Right kidney (tissue), 1 donor: ENCODE measurements at regions not wholly inside any gene's neighbourhood (a gene's known extent, or its start where the extent isn't known, plus 50 kb on each side); places are given as distances from the start of the nearest gene placed in this dataset.
"Not testable (repeated sequence)": the region's sequence is repeated elsewhere in the genome, so short reads cannot be mapped to it uniquely, and the experiment has no call there.

Source experiments
- DNase-seq: peaks from one replicate; pipeline ENCODE4 v3.0.0-alpha.2; 2016

DNA sequence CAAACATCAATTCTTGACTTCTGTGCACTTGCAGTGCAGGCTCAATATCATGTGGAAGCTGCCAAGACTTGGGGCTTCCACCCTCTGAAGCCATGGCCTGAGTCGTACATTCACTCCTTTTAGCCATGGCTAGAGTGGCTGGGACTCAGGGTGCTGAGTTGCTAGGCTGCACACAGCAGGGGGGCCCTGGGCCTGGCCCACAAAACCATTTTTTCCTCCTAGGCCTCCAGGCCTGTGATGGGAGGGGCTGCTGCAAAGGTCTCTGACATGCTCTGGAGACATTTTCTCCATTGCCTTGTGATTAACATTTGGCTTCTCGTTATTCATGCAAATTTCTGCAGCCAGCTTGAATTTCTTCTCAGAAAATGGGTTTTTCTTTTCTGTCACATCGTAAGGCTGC lies 1226.8 kb downstream of the AACS start:
- DNase-seq = not testable (repeated sequence)

DNA sequence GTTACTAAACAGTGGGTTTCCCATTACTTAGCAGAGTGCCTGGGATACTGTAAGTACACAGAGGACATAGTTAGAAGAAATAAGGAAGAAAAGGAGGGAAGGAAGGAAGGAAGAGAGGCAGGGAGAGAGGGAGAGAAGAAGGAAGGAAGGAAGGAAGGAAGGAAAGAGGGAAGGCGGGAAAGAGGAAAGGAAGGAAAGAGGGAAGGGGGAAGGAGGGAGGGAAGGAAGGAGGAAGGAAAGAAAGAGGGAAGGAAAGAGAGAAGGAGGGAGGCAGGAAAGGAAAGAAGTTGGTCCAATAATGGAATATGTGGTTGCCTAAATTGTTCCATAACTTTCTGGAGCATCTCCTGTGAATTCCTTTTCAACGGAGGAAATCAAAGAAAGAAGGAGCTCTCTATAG lies 1230.4 kb downstream of the AACS start:
- no peak for DNase-seq

DNA sequence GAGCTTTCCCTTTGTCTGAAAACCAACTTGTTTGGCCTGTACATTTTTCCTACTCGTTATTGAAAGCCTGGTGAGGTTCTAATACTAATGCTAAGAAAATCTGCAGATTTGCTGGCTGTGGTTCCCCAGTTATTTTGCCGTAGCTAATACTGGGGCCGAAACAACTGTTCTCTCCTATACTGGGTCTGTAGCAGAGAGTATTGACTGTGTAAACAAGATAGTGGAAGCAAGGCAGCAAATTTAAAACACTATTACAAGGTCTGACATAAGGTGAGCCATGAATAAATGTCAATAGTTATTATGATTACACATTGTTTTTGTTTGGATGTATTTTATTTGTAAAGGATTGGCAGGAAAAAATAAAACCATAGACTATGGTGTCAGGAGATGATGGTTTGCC lies 1244.0 kb downstream of the AACS start:
- DNase-seq = no peak

DNA sequence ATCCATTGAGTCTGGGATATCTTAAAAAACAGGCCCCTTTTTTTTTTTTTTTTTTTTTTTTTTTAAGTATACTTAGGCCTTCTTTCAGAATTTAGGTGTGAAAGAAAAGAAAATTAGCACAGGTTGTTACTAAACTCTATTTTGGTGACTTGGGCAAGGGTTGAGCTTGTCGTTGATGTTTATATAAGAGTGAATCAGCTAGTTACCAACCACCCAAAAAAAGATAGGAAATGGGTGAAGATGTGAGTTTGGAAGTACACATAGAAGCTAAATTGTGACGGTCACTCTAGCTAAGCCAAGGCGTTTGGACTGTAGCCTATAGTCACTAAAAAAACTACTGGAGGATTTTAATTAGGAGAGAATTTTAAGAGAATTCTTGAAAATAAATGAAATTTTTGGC lies 1247.2 kb downstream of the AACS start:
- DNase-seq = no peak

DNA sequence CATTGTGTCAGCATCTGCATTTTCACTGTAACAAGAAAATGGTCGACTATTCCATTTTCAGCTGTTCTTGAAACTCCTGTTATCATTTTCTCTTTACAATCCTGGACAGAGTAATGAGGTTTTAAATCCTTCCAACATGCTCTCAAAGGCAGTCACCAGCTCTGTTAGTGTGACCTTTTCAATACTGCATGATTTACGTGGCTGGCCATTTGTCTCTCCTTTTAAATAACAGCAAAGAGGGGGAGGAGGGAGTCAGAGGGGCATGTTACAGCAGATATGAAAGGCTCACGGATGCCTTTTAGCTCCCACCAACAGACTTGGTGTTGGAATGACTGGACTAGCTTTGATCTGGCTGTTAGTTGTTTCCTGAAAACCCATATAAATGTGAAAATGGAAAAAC lies 1251.2 kb downstream of the AACS start:
- no peak for DNase-seq

DNA sequence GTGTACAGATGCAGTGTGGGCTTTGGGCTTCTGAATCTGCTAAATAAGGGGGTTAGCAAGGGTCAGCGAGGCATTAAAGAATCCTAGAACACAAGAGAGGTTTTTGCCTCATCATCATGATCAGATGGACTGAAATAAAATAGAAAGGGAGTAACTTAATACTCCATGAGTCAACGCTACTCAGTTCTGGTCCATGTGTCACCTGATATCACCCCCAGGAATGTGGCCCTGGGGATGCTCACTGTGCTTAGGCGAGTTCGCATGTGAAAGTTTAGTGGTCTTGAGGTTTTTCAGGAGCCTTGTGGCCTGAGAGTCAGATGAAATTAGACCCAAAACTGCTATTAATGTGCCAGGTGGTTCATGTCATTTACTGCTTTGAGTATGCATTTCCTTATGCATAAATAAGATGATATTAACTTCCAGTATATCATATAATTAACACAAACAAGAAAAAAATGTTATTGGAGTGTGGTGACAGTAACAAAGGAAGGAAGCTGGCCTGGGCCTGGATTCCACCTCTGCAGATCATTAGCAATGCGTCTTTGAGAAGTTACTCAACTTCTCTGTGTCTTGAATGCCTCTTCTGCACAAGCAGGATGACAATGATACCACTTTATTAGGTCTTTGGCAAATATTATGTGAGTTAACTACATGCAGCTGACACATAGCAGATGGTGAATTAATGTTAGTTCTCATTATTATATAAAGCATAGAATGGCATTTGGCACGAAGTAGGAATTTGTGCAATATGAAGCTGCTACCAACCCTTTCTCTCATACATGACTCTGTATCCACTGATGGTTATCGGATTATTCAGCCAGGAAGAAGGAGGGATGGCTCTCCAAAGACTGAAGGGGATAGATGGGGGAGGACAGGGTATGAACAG lies 1272.6 kb downstream of the AACS start:
- peak; percentile 3 for DNase-seq

DNA sequence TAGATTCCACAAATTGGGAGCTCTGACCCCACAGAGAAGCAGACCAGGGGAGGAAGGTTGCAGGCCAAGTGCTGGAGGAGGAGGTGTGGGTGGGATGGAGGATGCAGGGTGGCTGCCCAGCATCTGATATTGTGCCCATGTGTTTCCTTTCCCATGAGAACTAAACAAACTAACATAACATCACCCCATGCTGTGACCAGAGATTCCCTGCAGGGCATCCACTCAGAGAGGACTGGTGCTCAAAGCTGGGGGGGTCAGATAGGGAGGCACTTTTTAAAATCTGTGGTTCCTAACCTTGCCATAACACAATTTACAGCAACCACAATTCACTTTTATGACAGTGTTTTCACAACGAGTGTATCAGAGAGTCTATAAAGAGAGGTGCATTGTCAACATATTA lies 1277.6 kb downstream of the AACS start:
- DNase-seq = no peak

DNA sequence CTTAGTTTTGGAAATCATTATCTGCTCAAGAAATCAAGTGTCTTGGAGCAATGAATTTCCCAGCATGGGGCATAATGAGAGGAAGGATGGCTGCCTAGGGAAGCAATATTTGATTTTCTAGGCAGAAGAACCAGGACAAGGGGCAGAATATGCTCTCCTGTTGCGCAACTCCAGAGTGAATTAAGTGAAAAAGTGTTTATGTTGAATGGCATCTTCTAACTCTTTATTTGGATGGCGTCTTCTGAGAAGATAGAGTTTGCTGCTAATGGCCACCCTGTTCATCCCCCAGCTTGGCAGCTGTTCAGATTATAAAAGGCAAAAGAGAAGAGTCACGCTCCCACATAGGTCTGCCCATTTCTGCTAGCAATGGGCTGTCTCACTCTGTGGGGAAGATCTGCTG lies 1278.1 kb downstream of the AACS start:
- DNase-seq = no peak

DNA sequence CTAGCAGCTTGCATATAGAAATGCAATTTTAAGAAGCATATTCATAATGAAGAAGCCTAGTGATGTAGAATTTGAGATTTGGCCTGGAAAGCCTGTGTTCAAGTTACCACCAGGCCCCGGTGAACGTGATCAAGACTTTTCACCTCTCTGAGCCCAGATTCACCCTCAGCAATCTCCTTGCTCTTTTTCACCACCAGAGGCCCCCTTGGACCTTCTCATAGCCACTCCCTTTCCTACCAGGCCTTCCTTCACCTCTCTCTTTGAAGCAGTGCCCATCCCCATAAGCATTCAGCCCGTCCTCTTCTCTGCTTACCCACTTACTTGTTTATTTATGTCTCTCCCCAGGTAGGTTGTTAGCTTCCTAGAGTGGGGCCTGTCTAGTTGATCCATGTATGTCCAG lies 1280.9 kb downstream of the AACS start:
- DNase-seq = no peak

DNA sequence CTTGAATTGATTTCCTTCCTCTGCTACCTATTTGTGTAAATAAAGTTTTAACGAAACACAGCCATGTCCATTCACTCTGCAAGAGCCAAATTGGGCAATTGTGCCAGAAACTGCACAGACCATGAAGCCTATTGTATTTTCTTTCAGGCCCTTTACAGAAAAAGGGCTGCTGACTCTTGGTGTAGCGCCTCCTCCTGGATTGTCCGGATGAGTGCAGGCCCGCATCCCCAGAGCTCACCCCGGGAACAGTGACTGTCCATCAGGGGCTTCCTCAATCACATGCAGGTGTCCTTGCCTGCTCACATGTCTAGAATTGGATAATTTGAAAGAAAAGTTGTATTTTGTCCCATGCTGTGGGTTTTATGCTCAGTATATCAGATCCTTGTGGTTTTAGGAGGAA lies 1282.2 kb downstream of the AACS start:
- DNase-seq = no peak

DNA sequence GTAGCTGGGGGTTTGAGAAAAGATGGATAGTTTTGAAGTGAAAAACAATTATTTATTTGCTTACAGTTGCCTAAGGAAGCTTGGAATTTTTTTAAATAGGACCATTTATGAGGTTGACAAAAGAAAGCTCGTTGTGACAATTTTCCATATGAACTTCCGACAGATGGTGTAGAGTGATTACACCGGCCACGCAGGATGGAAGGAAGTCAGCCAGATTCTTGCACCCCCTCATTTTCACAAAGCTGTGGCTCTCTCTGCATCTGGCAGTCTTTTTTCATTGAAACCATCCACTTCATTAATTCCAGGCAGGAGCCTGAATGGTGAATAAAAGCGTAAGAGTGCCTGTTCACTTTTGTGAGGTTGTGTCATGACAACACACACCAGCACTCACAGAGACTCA lies 1284.1 kb downstream of the AACS start:
- DNase-seq = no peak

DNA sequence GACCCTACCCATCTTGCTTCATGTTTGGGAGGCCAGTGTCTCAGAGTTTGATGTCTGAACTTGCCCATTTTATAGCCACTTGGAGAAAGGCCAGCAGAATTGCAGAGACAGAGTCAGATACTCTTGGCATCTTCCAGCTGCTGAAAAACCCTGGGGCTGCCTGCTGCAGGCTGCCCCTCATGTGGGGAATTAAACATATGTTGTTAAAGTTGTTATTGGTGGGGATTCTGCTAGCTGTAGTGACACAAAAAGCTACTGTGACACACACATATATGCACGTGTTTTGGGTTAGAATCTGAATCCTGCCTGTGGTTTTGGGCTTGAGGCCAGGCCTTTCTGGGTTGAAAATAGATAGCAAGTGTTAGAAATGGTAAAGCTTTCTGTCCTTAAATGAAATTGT lies 1288.4 kb downstream of the AACS start:
- DNase-seq = no peak

DNA sequence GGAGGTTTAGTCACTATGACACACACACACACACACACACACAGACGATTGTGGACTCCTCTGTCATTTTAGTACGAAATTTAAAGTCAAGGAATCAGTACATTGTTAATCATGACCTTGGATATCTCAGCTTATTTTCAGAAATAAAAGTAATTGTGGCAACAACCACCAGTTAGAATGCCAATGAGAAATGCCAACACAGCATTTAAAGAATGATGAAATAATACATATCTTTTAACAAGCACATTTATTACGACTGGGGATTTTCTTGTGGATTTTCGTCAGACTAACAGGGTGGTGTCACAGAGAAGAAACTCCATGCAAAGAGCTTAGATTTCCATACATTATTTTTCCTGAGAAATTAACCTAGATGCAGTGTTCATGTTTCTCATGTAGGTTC lies 1289.4 kb downstream of the AACS start:
- DNase-seq = no peak

DNA sequence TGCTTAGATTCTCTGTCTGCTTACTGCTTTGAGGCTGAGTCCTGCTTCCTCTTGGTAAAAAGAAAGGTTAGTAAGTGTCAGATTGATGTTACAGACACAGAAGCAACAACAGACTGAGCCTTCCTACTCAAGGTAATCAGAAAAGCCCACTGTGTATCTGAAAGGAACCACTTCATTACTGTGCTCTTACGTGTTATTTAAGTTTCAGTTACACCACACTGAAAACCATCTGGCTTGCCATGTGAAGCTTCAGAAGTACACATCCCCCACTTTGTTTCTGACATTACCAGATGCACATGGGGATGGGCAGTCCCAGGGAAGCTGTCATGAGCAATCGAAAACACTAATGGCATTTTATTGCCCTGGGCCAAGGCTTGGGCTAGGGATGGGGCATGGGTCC lies 1290.1 kb downstream of the AACS start:
- DNase-seq = no peak

DNA sequence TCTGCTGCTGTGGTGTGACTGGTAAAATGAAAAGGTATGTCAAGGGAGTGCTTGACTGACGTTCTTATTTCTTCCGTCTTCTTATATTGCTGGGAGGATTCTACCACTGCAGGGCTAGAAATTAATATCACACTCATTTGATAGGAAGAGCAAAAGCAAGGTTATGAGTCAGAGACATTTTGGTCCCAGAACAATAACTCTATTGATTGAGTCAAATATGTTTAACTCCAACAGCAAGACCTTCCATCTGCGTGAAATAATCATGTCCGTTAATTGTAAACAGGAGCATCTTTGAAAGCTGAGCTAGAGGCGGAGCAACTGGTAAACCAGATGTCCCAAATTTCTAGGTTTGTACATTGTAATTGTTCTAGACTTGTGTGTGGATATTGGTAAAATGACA lies 1293.6 kb downstream of the AACS start:
- no peak for DNase-seq

DNA sequence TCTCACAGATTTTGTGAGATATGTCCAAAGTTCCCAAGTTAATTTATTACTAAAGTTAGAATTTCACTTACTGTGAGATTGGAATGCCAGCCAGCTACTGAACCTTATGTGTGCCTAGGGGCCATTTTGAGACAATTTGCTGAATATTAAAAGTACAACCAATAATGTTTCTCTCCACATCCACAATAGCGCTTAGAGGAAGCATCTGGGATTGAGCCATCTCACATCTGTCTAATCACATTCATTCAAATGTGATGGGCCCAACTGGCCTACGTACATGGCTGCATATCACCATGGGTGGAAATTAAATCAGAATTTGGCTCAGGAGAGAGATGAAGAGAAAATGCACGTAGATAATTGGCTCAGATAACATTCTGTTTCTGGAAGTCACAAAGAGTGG lies 1294.0 kb downstream of the AACS start:
- no peak for DNase-seq

DNA sequence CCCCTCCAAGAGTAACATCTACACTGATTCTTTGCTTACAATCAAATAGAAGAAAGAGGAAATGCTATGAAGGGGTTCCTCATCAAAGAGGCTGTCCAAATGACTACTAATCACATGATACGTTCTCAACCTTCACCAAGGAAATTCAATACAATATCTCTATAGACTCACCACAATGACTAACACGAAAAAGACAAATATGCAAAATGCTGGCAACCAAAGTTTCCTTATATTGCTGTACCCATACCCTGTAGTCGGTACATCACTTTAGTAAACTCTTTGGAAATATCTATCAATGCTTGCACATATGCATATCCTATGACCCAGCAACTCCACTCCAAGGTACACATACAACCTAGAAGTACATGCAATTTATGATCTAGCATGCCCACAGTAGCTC lies 1296.6 kb downstream of the AACS start:
- DNase-seq = no peak

DNA sequence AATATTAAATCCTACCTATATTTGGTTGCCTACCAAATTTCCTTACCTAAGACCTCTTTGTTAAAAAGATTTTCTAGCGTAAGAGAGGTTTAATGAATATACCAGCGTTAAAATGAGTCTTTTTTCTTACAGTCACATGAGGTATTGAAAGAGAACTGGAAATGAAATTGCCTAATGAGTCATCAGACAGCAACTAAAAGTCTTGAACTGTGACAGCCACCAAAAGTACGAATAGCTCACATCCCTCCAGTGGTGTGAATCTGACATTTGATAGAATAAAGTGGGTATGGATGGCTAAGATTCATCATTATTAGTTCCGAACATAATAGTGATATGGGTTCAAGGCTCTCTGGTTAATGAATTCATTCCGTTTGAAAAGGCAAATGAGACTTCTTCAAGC lies 1297.3 kb downstream of the AACS start:
- no peak for DNase-seq

DNA sequence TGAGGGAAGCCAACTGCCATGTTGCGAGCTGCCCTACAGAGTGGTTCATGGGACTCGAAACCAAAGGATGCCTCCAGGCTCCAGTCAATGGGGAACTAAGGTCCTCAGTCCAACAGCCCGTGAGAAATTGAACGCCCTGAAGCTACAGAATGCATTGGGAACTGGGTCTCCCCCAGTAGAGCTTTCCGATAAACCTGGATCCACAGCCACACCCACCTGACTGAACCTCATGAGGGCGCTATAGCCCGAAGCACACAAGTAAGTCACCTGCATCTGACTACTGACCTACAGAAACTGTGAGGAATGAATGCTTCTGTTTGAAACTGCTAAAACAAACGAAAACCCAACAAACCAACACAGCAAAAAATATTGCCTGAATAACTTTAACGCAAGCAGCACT lies 1297.7 kb downstream of the AACS start:
- no peak for DNase-seq

DNA sequence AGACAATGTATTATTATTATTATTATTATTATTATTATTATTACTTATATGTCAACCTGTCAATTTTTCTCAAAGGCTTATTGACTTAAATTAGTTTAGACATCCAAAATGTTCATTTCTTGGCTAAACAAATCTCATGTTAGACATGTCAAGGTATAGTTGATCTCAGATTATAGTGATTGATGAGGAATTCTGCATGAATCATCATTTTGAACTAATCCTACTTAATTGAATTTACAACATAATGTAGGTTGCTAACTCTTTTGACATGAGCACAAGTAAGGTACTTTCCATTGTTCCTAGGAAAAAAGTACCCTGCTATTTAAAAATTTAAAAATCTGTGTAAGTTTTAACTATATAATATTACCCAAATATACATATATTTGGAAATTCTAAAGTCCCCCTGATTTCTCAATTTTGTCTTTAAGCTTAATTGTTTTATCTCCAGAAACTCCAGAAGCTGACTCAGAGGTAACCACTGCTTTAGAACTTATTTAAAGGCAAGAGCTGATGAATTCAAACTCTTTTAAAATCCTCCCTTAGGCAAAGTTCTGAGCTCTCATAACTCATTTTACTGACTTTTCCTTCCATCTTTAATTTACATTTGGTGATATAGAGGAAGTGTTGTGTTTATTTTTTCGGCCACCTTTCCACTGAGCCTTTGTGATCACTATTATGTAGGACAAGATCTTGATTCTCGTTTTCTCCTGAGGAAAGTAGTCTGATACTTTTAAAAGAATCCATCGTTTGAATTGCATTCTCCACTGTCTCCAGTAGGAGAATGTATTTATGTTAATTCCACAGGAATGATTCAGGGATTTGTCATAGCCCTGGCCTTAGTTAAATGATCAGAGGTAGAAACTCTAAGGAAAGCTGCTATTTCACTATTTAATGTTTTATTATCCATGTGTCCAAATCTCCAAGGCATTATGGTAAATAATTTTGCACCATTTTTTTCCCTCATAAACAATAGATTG lies 1304.5 kb downstream of the AACS start:
- DNase-seq = no peak

DNA sequence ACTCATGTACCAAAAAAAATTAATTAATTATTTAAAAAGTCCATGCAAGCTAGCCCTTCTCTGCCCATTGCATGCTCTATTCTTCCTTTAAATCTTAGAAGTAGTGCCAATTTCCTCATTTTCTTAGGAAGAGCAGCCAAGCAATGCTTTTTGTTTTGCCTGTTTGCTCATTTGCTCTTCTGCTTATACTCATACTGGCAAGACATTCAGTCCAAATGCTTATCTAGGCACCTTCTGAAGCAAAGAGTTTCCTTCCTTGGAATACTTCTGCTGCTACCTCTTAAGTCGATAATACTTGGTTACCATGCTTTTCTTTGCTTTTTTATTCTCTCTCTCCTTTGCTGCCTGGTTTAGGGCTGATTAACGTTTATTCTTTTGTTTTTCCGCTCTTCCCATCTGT lies 1318.3 kb downstream of the AACS start:
- no peak for DNase-seq

DNA sequence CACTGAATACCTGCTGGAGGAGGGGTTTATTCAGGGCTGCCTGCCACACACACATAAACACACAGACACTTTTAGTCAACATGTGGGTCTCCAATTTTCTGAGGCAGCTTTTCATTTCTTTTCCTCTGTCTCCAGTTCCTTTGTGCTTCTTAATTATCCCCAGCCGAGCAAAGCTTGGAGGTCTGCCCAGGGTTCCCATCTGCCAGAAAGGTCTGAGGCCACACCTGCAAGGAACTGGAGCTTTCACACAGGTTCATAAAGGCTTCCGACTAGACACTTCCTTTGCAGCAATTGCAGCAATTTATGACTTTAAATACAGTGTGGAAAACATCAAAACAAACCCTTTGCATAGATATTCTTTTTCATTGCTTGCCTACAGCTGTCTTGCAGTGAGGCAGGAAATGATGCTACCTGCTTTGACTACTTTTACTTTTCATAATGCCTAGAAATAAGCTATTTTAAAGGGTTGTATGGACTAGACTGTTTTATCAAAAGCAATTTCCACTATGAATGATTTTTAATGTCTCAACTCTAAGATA lies 1318.9 kb downstream of the AACS start:
- no peak for DNase-seq

DNA sequence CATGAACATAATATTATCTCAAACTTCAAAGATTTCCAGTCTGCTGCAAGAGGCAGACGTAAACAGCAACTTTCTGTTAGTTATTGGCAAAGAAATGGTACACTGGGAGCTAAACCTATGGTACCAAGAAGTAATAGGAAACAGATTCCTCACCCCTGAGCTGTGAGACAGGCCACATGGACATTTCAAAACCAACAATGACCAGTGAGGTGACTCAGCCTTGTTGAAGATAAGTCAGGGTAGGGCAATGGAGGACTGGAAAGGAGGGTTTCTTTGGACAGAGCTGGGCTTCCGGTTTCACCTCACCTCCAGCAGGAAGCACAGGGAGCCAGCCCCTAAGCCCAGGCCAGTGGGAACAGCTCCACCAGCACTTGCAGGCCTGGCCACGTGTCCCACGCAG lies 1320.5 kb downstream of the AACS start:
- no peak for DNase-seq
